ENCODE measurements at regions not wholly inside any gene's neighbourhood (a gene's known extent, or its start where the extent isn't known, plus 50 kb on each side); places are given as distances from the start of the nearest gene placed in this dataset.
"Not testable (repeated sequence)": the region's sequence is repeated elsewhere in the genome, so short reads cannot be mapped to it uniquely, and the experiment has no call there.

- CTCF ChIA-PET, result no interaction called here
- intact Hi-C loops (cut with micrococcal nuclease), result no loop called here
- POLR2A ChIA-PET, result no interaction called here
- Mint-ChIP-seq H3K27me3 (no peaks in the 10 kb centered on the region), H3K9me3 (no peaks in the 10 kb centered on the region), H3K36me3 (no peaks in the 10 kb centered on the region), H3K4me1 (ENCODE audit: low read depth) (no peaks in the 10 kb centered on the region), H3K27ac (no peak overlapping the region), H3K4me3 (no peak overlapping the region)
- DNase-seq, result no peak
These were observed 897.2 kb downstream of the DIAPH3 start for GRCh38 chr13:59266478-59267063.

DNA sequence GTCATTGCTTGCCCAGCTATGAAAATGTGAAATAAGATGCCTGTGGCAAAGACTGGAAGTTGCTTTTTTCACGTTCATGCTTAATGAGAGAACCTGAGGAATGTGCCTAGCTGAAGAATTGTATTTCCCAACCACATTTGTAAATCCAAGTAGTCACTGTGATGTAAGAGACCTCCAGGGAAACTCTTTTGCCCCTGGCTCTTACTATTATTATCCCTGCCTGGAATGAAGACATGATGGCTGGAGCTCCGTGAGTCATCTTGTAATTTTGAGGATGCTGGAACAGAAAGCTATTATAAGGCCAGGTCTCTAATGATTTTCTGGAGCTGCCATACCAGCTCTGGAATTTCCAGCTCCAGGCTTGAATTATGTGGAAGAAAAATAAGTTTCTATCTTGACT is 894.3 kb downstream of the DIAPH3 start:
- Mint-ChIP-seq H3K4me1 (ENCODE audit: low read depth) (no peaks in the 10 kb centered on the region), H3K27ac (no peak overlapping the region), H3K4me3 (no peak overlapping the region), H3K27me3 (no peaks in the 10 kb centered on the region), H3K9me3 (no peaks in the 10 kb centered on the region), H3K36me3 (no peaks in the 10 kb centered on the region)
- intact Hi-C loops (cut with micrococcal nuclease), result no loop called here
- no peak for DNase-seq
- ChIA-PET POLR2A (no interaction called here), CTCF (no interaction called here)

- DNase-seq, result no peak
- H3K4me1 Mint-ChIP-seq (ENCODE audit: low read depth), result no peaks in the 10 kb centered on the region
- no peak overlapping the region for H3K27ac Mint-ChIP-seq
- ChIA-PET CTCF (no interaction called here), POLR2A (no interaction called here)
- intact Hi-C loops (cut with micrococcal nuclease), result no loop called here
- H3K4me3 Mint-ChIP-seq, result no peak overlapping the region
- H3K9me3 Mint-ChIP-seq, result no peaks in the 10 kb centered on the region
- no peaks in the 10 kb centered on the region for H3K27me3 Mint-ChIP-seq
- no peaks in the 10 kb centered on the region for H3K36me3 Mint-ChIP-seq
These were observed 893.4 kb downstream of the DIAPH3 start for GRCh38 chr13:59270327-59270726.

DNA sequence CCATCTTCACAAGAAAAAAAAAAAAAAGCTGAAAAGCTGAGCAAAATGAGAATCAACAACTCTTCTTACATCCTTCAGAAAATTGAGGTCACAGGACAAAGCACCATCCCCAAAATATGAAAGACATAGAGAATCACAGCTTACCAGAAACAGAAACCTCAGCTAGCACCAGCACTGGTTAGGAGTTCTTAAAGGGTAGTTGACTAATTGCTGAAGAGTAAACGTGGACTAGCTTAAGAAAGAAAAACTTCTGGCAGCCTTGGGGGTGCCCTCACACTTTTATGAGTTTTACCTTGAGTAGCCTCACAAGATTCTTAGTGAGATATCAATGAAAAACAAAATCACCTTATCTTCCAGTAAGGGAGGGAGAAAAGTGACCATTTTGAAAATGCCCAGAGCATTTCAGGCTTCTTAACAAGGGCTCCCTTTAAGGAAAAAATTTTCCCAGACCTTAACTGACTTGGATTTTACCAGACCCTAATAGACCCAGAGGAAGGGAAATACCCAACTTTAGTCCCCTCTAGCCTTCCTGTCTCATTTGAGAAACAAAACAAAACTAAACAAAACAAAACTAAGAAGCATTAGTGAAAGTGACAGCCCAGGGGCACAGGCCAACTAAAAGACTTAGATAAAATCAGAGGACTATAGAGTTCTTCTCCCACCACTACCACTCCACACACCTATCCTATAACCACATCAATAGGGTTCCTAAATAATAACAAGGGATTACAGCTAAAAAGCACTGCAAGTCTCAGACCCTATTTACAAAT is 888.6 kb downstream of the DIAPH3 start:
- POLR2A ChIA-PET, result no interaction called here
- H3K27ac Mint-ChIP-seq, result no peak overlapping the region

DNA sequence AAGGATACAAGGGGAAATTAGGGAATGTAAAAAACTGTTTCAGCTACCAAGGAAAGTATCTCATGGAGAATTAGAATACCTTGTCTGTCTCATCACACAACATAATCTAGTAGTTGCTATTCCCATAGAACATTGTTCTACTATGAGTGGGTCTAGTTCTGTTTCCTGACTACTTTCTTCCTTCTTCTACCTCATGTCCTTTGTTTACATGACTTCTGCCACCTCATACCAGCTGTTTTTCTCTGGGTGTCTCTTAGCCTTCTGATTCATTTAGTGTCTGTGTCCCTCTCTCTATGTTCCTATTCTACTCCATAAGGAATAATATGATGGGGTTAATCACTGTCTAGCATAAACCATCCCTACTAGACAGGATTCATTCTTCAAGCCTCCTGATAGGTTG is 887.3 kb downstream of the DIAPH3 start:
- H3K4me1 Mint-ChIP-seq (ENCODE audit: low read depth), result no peaks in the 10 kb centered on the region

More for the DNA sequence above, 888.6 kb downstream of the DIAPH3 start:
- DNase-seq, result no peak
- no peaks in the 10 kb centered on the region for H3K9me3 Mint-ChIP-seq
- intact Hi-C loops (cut with micrococcal nuclease), result no loop called here
- no peaks in the 10 kb centered on the region for H3K4me1 Mint-ChIP-seq (ENCODE audit: low read depth)
- H3K4me3 Mint-ChIP-seq, result no peak overlapping the region
- CTCF ChIA-PET, result no interaction called here
- peaks cover 2% of the 10 kb centered on the region for H3K27me3 Mint-ChIP-seq
- no peaks in the 10 kb centered on the region for H3K36me3 Mint-ChIP-seq

GRCh38 chr13:59277106-59277505 is 886.6 kb downstream of the DIAPH3 start:
- Mint-ChIP-seq H3K27ac (no peak overlapping the region), H3K27me3 (peaks cover 2% of the 10 kb centered on the region), H3K4me1 (ENCODE audit: low read depth) (no peaks in the 10 kb centered on the region), H3K4me3 (no peak overlapping the region), H3K9me3 (no peaks in the 10 kb centered on the region), H3K36me3 (no peaks in the 10 kb centered on the region)
- ChIA-PET CTCF (no interaction called here), POLR2A (no interaction called here)
- DNase-seq, result no peak
- intact Hi-C loops (cut with micrococcal nuclease), result no loop called here

More for the DNA sequence above, 887.3 kb downstream of the DIAPH3 start:
- Mint-ChIP-seq H3K27me3 (peaks cover 2% of the 10 kb centered on the region), H3K27ac (no peak overlapping the region), H3K9me3 (no peaks in the 10 kb centered on the region), H3K4me3 (no peak overlapping the region), H3K36me3 (no peaks in the 10 kb centered on the region)
- POLR2A ChIA-PET, result no interaction called here
- CTCF ChIA-PET, result no interaction called here
- intact Hi-C loops (cut with micrococcal nuclease), result no loop called here
- DNase-seq, result no peak

GRCh38 chr13:59279028-59279427 is 884.7 kb downstream of the DIAPH3 start:
- Mint-ChIP-seq H3K27me3 (peaks cover 2% of the 10 kb centered on the region), H3K9me3 (no peaks in the 10 kb centered on the region), H3K36me3 (no peaks in the 10 kb centered on the region), H3K27ac (no peak overlapping the region), H3K4me1 (ENCODE audit: low read depth) (no peaks in the 10 kb centered on the region), H3K4me3 (no peak overlapping the region)
- ChIA-PET POLR2A (no interaction called here), CTCF (no interaction called here)
- intact Hi-C loops (cut with micrococcal nuclease), result no loop called here
- no peak for DNase-seq

DNA sequence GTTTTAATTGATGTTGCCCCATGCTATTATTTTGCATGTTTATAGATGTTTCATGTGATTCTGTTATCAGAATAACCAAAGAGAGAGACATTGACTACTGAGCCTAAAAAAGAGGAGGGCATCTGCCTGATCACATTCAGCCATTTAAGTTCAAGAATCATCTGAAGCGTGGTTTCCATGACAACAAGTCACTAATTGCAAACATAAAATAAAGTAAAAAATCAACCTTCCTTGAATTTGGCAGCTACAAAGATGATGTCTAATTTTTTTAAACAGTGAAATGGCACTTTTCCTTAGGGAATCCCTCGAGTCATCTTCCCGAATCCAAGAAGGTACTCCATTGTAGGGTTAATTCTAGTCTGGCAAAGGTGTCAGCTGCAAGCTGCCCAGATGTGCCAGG is 884.2 kb downstream of the DIAPH3 start:
- H3K4me3 Mint-ChIP-seq, result no peak overlapping the region
- peaks cover 2% of the 10 kb centered on the region for H3K27me3 Mint-ChIP-seq
- intact Hi-C loops (cut with micrococcal nuclease), result no loop called here
- ChIA-PET POLR2A (no interaction called here), CTCF (no interaction called here)
- no peaks in the 10 kb centered on the region for H3K36me3 Mint-ChIP-seq
- no peaks in the 10 kb centered on the region for H3K4me1 Mint-ChIP-seq (ENCODE audit: low read depth)
- H3K9me3 Mint-ChIP-seq, result no peaks in the 10 kb centered on the region
- H3K27ac Mint-ChIP-seq, result no peak overlapping the region
- no peak for DNase-seq

DNA sequence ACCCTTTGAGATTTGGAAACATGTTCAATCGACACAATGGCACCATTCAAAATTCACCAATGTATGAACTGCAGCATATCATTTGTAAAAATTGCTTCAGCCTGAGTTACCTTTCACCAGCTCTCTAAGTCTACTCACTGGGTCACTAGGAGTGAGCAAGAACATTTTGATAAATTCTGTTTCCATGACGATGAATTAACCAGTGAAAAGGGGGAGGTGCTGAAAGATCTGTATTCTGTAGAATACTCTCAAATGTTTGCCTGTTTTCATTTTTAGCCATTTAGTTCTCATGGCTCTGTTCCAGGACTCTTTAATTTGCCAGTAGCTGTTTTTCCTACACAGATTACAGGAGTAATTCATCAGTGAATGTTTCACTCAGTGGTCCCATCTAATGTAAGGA is 883.4 kb downstream of the DIAPH3 start:
- Mint-ChIP-seq H3K9me3 (no peaks in the 10 kb centered on the region), H3K4me1 (ENCODE audit: low read depth) (no peaks in the 10 kb centered on the region), H3K27me3 (peaks cover 2% of the 10 kb centered on the region), H3K36me3 (no peaks in the 10 kb centered on the region), H3K27ac (no peak overlapping the region), H3K4me3 (no peak overlapping the region)
- ChIA-PET CTCF (no interaction called here), POLR2A (no interaction called here)
- DNase-seq, result no peak
- intact Hi-C loops (cut with micrococcal nuclease), result no loop called here

DNA sequence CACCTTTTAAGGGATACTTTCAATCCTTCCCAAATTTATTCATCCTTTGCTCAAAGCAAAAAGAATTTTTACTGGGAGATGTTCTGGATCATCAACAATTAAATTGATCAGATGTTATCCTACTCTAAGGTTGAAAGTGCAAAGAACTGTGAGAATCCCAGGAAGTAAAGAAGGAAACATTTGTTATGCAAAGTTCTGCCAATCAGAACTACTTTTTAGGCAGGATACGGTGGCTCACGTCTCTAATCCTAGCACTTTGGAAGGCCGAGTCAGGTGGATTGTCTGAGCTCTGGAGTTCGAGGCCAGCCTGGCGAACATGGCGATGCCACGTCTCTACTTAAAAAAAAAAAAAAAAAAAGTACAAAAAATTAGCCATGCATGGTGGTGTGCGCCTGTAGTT is 882.3 kb downstream of the DIAPH3 start:
- H3K27ac Mint-ChIP-seq, result no peak overlapping the region
- H3K4me1 Mint-ChIP-seq (ENCODE audit: low read depth), result no peaks in the 10 kb centered on the region
- no peaks in the 10 kb centered on the region for H3K36me3 Mint-ChIP-seq
- DNase-seq, result no peak
- intact Hi-C loops (cut with micrococcal nuclease), result no loop called here
- no peaks in the 10 kb centered on the region for H3K27me3 Mint-ChIP-seq
- ChIA-PET POLR2A (no interaction called here), CTCF (no interaction called here)
- no peaks in the 10 kb centered on the region for H3K9me3 Mint-ChIP-seq
- no peak overlapping the region for H3K4me3 Mint-ChIP-seq

DNA sequence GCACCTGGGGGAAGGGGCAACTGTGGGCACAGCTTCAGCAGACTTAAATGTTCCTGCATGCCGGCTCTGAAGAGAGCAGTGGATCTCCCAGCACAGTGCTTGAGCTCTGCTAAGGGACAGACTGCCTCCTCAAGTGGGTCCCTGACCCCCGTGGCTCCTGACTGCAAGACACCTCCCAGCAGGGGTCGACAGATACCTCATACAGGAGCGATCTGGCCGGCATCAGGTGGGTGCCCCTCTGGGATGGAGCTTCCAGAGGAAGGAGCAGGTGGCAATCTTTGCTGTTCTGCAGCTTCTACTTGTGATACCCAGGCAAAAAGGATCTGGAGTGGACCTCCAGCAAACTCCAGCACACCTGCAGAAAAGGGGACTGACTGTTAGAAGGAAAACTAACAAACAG is 871.5 kb downstream of the DIAPH3 start:
- H3K4me3 Mint-ChIP-seq; H3K4me1 Mint-ChIP-seq (ENCODE audit: low read depth); H3K27me3 Mint-ChIP-seq; intact Hi-C loops (cut with micrococcal nuclease); H3K27ac Mint-ChIP-seq; POLR2A ChIA-PET; DNase-seq; H3K36me3 Mint-ChIP-seq; CTCF ChIA-PET: not testable (repeated sequence)
- peaks cover 16% of the 10 kb centered on the region for H3K9me3 Mint-ChIP-seq

GRCh38 chr13:59299584-59299983 is 864.1 kb downstream of the DIAPH3 start:
- H3K36me3 Mint-ChIP-seq, result no peaks in the 10 kb centered on the region
- POLR2A ChIA-PET, result no interaction called here
- H3K27me3 Mint-ChIP-seq, result no peaks in the 10 kb centered on the region
- H3K27ac Mint-ChIP-seq, result no peak overlapping the region
- no peak overlapping the region for H3K4me3 Mint-ChIP-seq
- DNase-seq, result no peak
- CTCF ChIA-PET, result no interaction called here
- no peaks in the 10 kb centered on the region for H3K4me1 Mint-ChIP-seq (ENCODE audit: low read depth)
- H3K9me3 Mint-ChIP-seq, result peaks cover 11% of the 10 kb centered on the region
- intact Hi-C loops (cut with micrococcal nuclease), result no loop called here

- Mint-ChIP-seq H3K9me3 (peaks cover 11% of the 10 kb centered on the region), H3K4me1 (ENCODE audit: low read depth) (no peaks in the 10 kb centered on the region), H3K4me3 (no peak overlapping the region), H3K36me3 (no peaks in the 10 kb centered on the region), H3K27me3 (no peaks in the 10 kb centered on the region), H3K27ac (no peak overlapping the region)
- CTCF ChIA-PET, result no interaction called here
- POLR2A ChIA-PET, result no interaction called here
- intact Hi-C loops (cut with micrococcal nuclease), result no loop called here
- no peak for DNase-seq
These were observed 863.2 kb downstream of the DIAPH3 start for GRCh38 chr13:59300355-59301173.
